ENCODE measurements at regions not wholly inside any gene's neighbourhood (a gene's known extent, or its start where the extent isn't known, plus 50 kb on each side); places are given as distances from the start of the nearest gene placed in this dataset.

DNA sequence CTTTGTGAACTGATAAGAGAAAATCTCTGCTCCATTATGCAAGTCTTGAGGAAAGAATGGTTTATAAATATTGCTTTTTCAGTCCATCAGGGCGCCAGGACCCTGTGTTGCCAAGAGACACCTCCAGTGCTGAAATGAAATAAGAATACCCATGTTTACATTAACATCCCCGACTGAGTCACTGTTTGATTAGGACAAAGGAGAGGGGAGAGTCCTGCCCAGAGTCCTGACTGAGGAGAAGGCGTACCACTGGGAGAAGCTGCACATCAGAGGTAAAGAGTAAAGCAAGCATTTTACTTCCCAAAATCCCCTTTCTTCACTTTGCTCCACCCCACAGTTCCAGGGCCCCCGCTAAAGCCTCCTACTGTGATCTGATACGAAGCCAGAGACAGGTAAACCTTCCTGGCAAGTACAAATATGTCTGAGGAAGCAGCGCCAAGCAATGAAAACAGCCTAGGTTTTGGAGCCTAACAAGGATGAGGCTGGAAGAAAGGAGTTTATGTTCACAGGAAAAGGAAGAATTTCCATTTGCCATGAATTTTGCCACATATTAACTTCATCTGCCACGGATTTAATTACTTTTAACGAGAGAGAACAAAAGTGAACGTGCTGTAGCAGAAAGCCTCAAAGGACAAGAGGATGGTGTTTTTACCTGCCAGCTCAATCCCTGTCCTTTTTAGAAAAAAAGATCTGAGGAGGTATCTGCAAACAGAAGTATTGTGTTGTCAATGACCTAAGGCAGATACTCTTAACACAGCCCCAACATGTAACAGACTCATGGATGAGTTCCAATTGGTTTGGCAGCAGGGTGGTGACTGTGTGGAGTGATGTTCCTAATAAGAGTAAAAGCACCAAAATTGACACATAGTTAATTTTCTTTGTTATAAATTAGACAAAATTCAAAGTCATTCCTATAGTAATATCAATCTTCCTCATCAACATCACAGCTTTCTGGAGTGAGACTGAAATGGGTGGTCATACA, 209.4 kb upstream of the TLE4 start:
- no peak for DNase-seq (ENCODE audit: low spot score)
- Histone ChIP-seq H3K4me3 (no peak overlapping the region), H3K27ac (no peak overlapping the region)
- TF ChIP-seq, protein P1, sequence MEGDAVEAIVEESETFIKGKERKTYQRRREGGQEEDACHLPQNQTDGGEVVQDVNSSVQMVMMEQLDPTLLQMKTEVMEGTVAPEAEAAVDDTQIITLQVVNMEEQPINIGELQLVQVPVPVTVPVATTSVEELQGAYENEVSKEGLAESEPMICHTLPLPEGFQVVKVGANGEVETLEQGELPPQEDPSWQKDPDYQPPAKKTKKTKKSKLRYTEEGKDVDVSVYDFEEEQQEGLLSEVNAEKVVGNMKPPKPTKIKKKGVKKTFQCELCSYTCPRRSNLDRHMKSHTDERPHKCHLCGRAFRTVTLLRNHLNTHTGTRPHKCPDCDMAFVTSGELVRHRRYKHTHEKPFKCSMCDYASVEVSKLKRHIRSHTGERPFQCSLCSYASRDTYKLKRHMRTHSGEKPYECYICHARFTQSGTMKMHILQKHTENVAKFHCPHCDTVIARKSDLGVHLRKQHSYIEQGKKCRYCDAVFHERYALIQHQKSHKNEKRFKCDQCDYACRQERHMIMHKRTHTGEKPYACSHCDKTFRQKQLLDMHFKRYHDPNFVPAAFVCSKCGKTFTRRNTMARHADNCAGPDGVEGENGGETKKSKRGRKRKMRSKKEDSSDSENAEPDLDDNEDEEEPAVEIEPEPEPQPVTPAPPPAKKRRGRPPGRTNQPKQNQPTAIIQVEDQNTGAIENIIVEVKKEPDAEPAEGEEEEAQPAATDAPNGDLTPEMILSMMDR (IDR thresholded peaks at IDR 0.05): no peak

DNA sequence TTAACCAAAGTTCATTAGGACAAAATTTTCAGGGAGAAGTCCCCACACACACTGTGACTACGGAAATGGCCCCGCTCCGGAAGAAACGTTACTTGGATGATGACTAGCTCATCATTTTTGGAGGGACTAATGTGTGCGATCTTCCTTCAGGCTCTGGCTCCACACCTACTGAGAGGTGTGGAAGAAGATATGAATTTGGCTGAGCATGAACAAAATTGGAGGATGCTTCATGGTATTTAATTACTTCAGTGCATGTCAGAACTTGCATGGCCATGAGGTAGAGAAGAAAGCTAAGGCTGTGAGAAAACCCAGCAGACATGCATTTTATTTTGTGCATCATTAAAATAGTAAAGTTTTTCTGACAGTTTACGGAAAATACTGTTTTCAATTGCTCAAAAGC, 202.1 kb upstream of the TLE4 start:
- H3K27ac ChIP-seq: no peak overlapping the region
- no peak for DNase-seq (ENCODE audit: low spot score)
- no peak overlapping the region for H3K4me3 ChIP-seq
- TF ChIP-seq, protein P1 (IDR thresholded peaks at IDR 0.05): no peak

DNA sequence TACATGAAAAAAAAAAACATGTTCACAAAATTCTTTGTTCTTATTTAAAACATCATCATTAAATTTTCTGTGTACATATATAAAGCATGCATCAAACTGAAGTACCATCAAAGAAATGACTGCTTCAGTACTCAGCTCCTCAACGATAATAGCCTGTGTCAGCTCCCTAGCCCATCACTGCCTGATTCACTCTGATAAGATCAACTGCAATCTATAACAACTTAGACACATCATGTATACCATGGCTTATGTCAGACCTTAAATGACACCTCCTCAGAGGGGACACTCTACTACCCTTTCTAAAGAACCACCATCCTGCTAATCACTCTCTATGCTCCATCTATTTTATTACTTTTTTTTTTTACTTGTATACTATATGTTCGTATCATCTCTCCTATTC, 200.5 kb upstream of the TLE4 start:
- H3K4me3 ChIP-seq: no peak overlapping the region
- no peak for DNase-seq (ENCODE audit: low spot score)
- H3K27ac ChIP-seq: no peak overlapping the region
- TF ChIP-seq, protein P1 (IDR thresholded peaks at IDR 0.05): no peak

DNA sequence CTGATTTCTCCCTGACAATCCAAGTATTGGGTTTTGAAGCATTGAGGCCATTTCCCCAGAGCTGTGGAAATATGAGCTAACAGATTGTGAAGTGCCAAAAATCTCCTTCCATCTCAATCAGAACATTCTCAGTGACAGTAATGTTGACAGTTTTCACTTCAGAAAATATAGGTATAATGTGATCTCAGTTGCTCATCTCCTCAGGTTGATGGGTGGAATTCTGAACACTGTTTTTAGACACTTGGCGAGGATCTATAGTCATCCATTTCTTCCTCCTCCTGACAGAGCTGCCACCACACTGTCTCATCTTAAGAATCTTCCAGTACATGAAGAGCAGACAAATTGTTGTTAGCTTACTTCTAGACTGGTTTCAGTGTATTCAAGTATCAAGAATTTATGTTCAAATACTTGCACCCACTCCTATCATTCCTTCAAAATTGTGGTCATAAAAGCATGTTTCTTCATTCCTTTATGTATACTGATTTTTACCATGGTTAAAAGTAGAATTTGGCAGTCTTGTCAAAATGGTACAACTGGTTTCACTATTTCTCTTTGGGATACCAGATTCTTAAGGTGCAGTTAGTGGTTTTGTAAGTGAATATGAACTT, 199.7 kb upstream of the TLE4 start:
- DNase-seq (ENCODE audit: low spot score): no peak
- TF ChIP-seq, protein P1 (IDR thresholded peaks at IDR 0.05): no peak
- no peak overlapping the region for H3K4me3 ChIP-seq
- no peak overlapping the region for H3K27ac ChIP-seq

DNA sequence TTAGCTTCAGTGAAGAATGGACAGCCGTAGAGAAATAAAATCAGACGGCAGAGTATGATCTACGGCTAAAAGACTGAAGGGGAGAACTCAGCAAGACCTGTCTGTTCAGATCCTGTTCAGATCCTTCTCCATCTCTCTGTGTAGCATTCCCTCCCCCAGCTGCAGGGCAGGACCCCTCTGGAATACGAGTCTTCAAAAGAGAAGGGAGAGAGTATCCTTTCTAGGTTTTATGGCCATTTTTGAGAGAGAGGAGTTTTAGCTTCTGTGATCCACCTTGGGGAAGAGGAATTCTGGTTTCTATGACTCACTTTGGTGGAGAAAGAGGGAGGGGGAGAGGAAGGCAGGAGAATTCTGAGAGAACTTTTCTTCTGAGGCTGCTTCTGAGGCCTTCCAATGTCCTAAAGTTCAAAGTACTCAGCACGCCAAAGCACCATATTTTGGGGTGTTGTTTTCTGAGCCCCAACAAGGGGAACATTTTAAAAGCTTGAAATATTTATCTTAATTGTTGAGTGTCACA, 194.4 kb upstream of the TLE4 start:
- TF ChIP-seq, protein P1 (IDR thresholded peaks at IDR 0.05): no peak
- H3K4me3 ChIP-seq: no peak overlapping the region
- no peak overlapping the region for H3K27ac ChIP-seq
- DNase-seq (ENCODE audit: low spot score): no peak

DNA sequence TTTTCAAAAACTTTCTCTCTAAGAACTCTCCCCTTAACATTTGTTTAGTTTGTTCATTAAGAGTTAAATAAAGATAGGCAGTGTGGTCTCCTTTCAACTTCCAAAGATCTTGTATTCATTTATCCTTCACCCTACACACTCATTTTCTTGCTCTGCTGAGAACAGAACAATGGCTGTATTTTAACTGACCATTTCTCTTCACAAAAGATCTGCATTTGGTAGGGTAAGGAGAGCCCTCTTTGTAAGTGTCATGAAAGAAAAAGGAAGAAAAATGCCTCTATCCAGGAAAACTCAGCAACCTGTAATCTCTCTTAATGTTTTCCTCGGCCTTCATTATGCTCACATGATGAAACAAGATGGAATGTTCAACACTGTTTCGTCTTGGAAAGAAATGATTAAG, 193.7 kb upstream of the TLE4 start:
- no peak overlapping the region for H3K4me3 ChIP-seq
- TF ChIP-seq, protein P1 (IDR thresholded peaks at IDR 0.05): no peak
- no peak for DNase-seq (ENCODE audit: low spot score)
- H3K27ac ChIP-seq: no peak overlapping the region

Data from coronary artery (tissue), 2 donors.